Suprapubic skin (tissue), 4 donors: ENCODE measurements at regions not wholly inside any gene's neighbourhood (a gene's known extent, or its start where the extent isn't known, plus 50 kb on each side); places are given as distances from the start of the nearest gene placed in this dataset.

ENCODE experiments used
- DNase-seq, 2 donors: peaks; one replicate each; pipeline ENCODE4 v3.0.0-alpha.2; 2019; ENCODE audit warnings: low spot score in 2 of 2
- H3K27ac ChIP-seq: fragments of 200-600 bp; sonication (generic); one replicate; pipeline ENCODE4 v1.5.1; 2019
- H3K27me3 ChIP-seq: fragments of 200-600 bp; sonication (generic); one replicate; pipeline ENCODE4 v1.5.1; 2019
- H3K36me3 ChIP-seq: fragments of 200-600 bp; sonication (generic); one replicate; pipeline ENCODE4 v1.5.1; 2019
- H3K4me1 ChIP-seq: fragments of 200-600 bp; sonication (generic); one replicate; pipeline ENCODE4 v1.5.1; 2019
- H3K4me3 ChIP-seq: fragments of 200-600 bp; sonication (generic); one replicate; pipeline ENCODE4 v1.5.1; 2019; ENCODE audit warnings: mild to moderate bottlenecking
- H3K9me3 ChIP-seq: fragments of 200-600 bp; sonication (generic); one replicate; pipeline ENCODE4 v1.5.1; 2019
- CTCF ChIP-seq, 2 donors: fragments of 200-600 bp in 1 of 2; fragments of 450-650 bp in 1 of 2; sonication (generic) in 1 of 2; IDR thresholded peaks; one replicate each; pipeline ENCODE4 v1.5.1; 2016 to 2019; ENCODE audit warnings: antibody characterized with exemption in 2 of 2, mild to moderate bottlenecking in 1 of 2, moderate library complexity in 1 of 2
- EP300 ChIP-seq: sonication (generic); formaldehyde crosslinking; IDR thresholded peaks from one replicate; pipeline ENCODE4 v1.6.1; 2017; ENCODE audit warnings: antibody characterized with exemption
- POLR2A ChIP-seq, 2 donors: fragments of 450-650 bp; IDR thresholded peaks; one replicate each; pipeline ENCODE4 v1.6.1; 2017; ENCODE audit warnings: antibody characterized with exemption in 2 of 2, mild to moderate bottlenecking in 2 of 2, moderate library complexity in 2 of 2
- POLR2AphosphoS5 ChIP-seq, 3 donors: sonication (generic); formaldehyde crosslinking; IDR thresholded peaks; one replicate each; pipeline ENCODE4 v1.6.1; 2017; ENCODE audit warnings: antibody characterized with exemption in 3 of 3
- WGBS: methylation state at CpG from one replicate; pipeline ENCODE4 v1.1.5; 2018; 5-methylcytosine and 5-hydroxymethylcytosine counted together

GRCh38 chrX:149230689-149231088, 274.4 kb downstream of the IDS start:
- H3K9me3 ChIP-seq: no peaks in the 10 kb centered on the region
- no peak overlapping the region for H3K4me3 ChIP-seq
- no peaks in the 10 kb centered on the region for H3K27me3 ChIP-seq
- DNase-seq: no peak
- TF ChIP-seq POLR2A (IDR thresholded peaks at IDR 0.05) (no peak), CTCF (IDR thresholded peaks at IDR 0.05) (no peak), EP300 (no peak), POLR2AphosphoS5 (IDR thresholded peaks at IDR 0.05) (no peak)
- H3K36me3 ChIP-seq: no peaks in the 10 kb centered on the region
- no peaks in the 10 kb centered on the region for H3K4me1 ChIP-seq
- no peak overlapping the region for H3K27ac ChIP-seq
- 63% methylated on average over 2 of the region's 2 CpGs for WGBS

- 59% methylated on average over 2 of the region's 2 CpGs for WGBS
- no peak for DNase-seq
- no peak overlapping the region for H3K27ac ChIP-seq
- no peaks in the 10 kb centered on the region for H3K36me3 ChIP-seq
- no peaks in the 10 kb centered on the region for H3K9me3 ChIP-seq
- no peaks in the 10 kb centered on the region for H3K4me1 ChIP-seq
- no peaks in the 10 kb centered on the region for H3K27me3 ChIP-seq
- H3K4me3 ChIP-seq: no peak overlapping the region
- TF ChIP-seq CTCF (IDR thresholded peaks at IDR 0.05) (no peak), POLR2A (IDR thresholded peaks at IDR 0.05) (no peak), POLR2AphosphoS5 (IDR thresholded peaks at IDR 0.05) (no peak), EP300 (no peak)
Observed at GRCh38 chrX:149223854-149224253, 281.3 kb downstream of the IDS start.

- Histone ChIP-seq H3K27me3 (no peaks in the 10 kb centered on the region), H3K27ac (no peak overlapping the region), H3K4me3 (no peak overlapping the region), H3K36me3 (no peaks in the 10 kb centered on the region), H3K4me1 (no peaks in the 10 kb centered on the region), H3K9me3 (no peaks in the 10 kb centered on the region)
- WGBS: 38% methylated on average over 1 of the region's 1 CpG
- DNase-seq: no peak
- TF ChIP-seq POLR2A (IDR thresholded peaks at IDR 0.05) (no peak), EP300 (no peak), CTCF (IDR thresholded peaks at IDR 0.05) (no peak), POLR2AphosphoS5 (IDR thresholded peaks at IDR 0.05) (no peak)
Observed at GRCh38 chrX:149222040-149222439, 283.1 kb downstream of the IDS start.

- Histone ChIP-seq H3K27ac (no peak overlapping the region), H3K36me3 (no peaks in the 10 kb centered on the region), H3K4me3 (no peak overlapping the region), H3K9me3 (no peaks in the 10 kb centered on the region), H3K4me1 (no peaks in the 10 kb centered on the region), H3K27me3 (no peaks in the 10 kb centered on the region)
- no peak for DNase-seq
- no peak for TF ChIP-seq CTCF (IDR thresholded peaks at IDR 0.05)
- TF ChIP-seq EP300: no peak
- TF ChIP-seq POLR2AphosphoS5 (IDR thresholded peaks at IDR 0.05): no peak
- no peak for TF ChIP-seq POLR2A (IDR thresholded peaks at IDR 0.05)
- 26% methylated on average over 6 of the region's 6 CpGs for whole genome bisulfite sequencing
Observed at GRCh38 chrX:149221230-149221629, 283.9 kb downstream of the IDS start.

- Histone ChIP-seq H3K27ac (no peak overlapping the region), H3K9me3 (no peaks in the 10 kb centered on the region), H3K4me1 (no peaks in the 10 kb centered on the region), H3K27me3 (no peaks in the 10 kb centered on the region), H3K36me3 (no peaks in the 10 kb centered on the region), H3K4me3 (no peak overlapping the region)
- TF ChIP-seq CTCF (IDR thresholded peaks at IDR 0.05): no peak
- no peak for TF ChIP-seq POLR2A (IDR thresholded peaks at IDR 0.05)
- no peak for TF ChIP-seq POLR2AphosphoS5 (IDR thresholded peaks at IDR 0.05)
- TF ChIP-seq EP300: no peak
- 62% methylated on average over 1 of the region's 1 CpG for WGBS
- no peak for DNase-seq
Observed at GRCh38 chrX:149213264-149213663, 291.8 kb downstream of the IDS start.
